HG03469 (cell line): ENCODE measurements at regions not wholly inside any gene's neighbourhood (a gene's known extent, or its start where the extent isn't known, plus 50 kb on each side); places are given as distances from the start of the nearest gene placed in this dataset.

Source experiments
- ATAC-seq: cut with Tn5 transposase; IDR thresholded peaks from one replicate; pipeline ENCODE4 v1.9.1; 2021; ENCODE audit warnings: mild to moderate bottlenecking, moderate library complexity, moderate number of reproducible peaks; ENCODE audit not compliant: unreplicated experiment

DNA sequence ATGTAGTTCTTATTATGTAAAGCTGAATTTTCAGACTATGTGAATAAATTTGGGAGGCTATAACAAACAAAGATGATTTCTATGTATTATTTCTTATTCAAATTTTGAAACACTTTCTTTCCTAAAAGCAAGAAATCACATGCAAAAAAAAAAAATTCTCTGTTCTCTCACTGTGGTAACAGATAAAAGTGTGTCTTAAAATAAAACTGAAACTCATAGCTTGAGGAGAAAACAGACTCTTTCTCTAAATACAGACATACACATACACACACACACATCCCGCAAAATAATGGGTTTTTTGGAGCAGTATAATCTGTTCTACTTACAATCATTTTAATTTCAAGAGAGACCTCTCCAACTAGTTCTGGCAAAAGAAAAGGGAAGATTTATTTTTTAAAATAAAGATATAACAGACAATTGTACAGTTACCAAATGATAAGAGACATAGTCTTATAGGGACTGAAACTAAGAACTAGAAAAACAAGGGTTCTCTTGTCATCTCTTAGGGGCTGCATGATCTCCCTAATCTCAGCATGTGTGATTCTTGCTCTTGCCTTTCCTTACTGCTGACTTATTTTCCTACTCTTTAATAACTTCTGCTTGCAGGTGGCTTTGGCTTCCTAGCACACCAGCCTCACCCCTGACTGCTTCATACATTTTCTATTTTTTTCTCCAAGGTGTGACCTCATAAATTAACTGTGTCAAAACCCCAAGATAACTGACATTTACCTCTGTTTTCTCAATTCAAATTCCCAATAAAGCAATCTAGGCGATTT lies 483.5 kb upstream of the POT1 start:
- no peak for ATAC-seq

DNA sequence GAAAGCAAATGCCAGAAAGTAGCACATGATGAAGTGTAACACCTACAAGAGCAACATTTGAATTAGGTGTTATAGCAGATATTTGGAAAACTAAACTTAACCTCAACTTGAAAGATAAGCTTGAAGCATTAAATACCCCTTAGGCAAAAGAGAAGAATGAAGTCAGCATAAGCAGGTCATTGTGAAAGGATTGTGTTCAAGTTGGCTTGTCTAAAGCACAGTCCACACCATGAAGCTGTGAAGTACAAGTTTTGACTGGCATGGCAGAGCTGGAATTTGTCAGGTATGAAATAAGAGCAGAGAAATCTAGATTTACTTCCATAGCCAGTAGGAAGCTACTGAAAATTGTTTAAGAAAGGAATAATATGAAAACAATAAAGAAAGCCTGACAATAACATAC lies 480.3 kb upstream of the POT1 start:
- no peak for ATAC-seq

DNA sequence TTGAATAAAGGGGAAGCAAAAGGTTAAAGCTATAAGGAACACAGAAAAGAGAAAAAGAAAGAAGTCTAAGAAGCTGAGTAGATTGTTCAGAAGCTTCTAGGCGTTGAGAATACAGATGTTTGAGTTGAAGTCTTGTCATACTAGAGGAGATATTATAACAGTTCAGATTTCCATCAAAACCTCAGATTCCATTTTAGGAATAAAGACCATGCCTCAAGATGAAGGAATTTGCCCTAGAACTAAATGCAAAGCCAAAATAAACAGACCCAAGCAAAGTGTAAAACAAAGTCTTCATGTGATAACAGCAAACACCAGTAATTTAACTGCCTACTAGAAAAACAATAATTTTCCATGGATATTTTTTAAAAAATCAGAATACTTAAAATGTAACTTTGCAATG lies 476.5 kb upstream of the POT1 start:
- no peak for ATAC-seq

DNA sequence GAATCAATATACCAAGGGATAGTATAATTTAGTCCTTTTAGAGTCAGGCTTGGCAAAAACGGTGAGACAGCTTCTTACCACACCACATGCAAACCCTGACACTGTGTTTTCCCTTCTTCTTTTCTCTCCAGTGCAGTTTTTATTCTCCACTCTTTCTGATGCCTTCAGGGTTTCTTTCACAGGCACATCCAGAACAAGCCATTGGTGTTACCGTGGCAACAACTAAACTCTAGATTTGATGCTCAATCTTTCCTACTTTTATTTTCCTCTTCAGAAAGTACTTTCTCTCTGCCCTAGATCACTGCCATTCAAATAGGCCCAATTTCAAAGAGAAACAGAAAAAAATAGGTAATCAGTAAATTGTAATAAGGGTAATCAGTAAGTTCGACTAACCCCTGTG lies 469.8 kb upstream of the POT1 start:
- no peak for ATAC-seq

DNA sequence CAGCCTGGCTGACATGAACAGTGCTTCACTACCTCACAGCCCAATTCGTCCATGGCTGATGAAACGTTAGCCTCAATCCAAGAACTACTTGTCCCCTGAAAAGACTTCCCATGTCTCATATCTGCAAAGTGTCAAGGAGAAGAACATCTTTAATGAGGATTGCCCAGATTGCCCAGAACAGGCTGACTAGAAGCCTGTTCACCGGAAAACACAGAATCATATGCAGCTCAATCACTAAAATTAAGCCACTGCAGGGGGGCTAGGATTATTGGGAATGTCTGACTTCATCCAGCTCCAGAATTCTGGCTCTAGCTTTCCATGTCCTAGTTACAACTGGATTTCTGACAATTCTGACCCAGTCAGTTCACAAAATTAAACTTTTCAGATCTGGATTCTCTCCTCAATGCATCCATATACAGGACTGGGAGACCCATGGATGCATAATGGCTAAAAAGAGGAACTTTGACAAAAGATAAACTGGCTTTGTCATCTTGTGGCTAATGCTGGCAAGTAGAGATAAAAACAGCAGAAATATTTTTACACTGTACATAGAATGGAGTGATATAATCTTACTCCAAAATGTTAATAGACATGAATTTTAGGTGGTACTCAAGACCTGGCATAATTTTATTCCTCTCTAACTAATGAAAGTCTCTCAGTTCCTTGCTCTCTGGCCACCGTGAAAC lies 467.0 kb upstream of the POT1 start:
- ATAC-seq, result no peak

DNA sequence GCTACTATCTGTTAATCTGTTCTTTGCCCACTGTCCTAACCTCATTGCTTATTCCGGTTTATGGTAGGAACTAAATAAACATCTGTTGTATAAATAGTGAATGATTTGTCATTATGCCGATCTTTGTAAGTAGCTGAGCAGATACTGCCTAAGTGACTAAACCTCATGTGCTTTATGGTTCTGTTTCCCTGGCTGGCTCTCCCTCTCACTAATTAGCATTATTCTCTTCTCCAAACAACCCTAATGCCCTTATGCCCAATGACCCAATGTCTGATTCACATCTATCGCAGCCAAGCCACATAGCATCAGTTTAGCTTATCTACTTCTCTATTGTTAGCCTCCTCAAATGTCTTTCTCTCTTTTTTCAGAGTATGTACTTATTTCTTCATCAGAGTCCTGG lies 462.3 kb upstream of the POT1 start:
- ATAC-seq, result no peak

DNA sequence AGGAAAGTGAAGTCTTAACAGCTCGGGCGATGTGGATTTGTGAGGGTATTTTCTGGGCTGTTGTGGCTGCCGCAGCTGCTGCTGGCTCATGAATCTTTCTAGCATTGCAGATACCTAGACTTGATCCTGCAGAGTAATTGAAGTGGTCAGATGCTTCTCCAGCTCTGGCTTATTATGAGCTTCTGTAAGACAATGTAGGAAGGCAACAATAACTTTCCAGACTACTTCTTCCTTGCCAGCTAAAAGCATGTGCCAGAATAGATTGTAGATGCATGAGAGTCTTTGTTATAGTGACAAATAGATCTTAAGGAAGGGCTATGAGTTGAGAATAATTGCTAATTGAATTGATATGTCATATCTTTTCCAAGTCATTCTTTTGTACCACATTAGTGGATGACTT lies 461.4 kb upstream of the POT1 start:
- no peak for ATAC-seq

DNA sequence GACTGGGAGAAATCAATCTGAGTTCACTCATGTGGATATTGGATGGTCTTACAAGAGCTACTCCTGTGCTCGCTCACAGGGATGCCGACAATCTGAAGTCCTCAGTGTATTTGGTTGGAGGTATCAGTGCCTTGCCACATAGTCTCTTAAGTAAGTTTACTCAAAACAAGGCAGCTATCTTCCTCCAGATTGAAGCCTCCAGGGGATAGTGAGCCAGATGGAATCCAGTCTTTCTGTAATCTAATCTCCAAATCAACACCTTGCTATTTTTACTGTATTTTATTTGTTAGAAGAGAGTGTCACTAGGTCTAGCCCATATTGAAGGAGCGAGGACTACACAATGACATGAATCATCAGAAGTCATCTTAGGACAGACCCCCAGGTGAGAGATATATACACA lies 456.6 kb upstream of the POT1 start:
- no peak for ATAC-seq

DNA sequence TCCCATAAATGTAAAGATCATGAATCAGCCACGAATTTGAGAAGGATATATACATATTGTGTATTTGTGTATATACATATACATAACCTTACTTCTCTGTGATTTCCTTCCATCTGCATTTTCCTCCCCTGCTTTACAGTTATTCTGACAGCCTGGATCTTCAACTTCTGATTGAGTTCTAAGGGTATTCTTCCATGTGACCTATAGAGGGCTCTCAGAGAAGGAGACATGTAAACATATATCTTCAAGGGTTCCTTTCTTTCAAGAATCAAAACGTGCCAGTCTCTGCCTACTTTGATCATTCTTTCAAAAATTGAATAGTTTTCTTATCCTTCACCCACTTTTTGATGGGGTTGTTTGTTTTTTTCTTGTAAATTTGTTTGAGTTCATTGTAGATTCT lies 453.7 kb upstream of the POT1 start:
- no peak for ATAC-seq

DNA sequence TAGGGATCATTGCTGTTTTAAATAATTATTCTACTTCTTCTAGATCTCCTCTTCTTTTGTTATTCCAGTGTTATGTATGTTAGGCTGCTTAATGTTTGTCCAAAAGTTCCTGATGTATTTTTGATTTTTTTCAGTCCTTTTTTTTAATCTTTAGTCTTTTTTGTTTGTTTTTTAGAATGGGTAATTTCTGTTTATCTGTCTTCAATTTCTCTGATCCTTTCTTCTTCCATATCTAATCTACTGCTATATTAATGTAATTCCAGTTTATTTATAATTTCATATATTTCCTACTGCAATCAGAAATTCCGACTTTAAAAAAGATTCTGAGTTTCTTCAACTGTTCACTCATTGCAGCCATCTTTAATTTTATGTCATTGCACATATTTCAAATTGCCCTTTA lies 452.8 kb upstream of the POT1 start:
- ATAC-seq, result no peak

DNA sequence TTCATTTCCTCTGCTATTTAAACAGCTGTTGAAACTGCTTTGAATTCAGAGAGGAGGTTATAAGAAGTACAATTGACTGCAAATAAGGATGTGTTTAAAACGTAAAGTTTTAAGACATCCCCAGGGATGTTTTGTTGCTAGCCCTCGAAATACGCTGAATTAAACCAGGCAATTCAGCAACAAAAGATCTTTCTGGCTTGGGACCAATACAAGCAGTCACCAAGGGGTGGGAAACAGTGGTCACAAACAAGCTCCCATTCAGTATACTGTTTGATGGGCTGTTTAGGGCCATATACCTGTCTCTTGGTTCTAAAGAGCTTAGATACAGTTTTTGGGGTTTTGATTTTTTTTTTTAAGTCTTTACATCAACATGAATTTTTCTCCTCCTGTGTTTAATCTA lies 446.3 kb upstream of the POT1 start:
- ATAC-seq, result no peak

DNA sequence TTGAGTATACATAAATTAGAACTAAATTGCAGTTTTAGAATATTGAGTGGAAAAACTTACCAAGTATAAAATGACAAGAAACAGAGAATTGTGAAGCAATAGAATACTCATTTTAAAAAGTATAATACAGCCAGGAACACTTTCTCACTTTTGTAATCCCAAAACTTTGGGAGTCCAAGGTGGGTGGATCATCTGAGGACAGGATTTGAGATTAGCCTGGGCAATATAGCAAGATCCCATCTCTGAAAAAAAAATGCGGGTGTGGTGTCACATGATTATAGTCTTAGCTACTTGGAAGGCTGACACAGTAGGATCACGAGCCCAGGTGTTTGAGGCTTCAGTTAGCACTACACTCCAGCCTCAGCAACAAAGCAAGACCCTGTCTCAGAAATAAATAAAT lies 440.9 kb upstream of the POT1 start:
- no peak for ATAC-seq

DNA sequence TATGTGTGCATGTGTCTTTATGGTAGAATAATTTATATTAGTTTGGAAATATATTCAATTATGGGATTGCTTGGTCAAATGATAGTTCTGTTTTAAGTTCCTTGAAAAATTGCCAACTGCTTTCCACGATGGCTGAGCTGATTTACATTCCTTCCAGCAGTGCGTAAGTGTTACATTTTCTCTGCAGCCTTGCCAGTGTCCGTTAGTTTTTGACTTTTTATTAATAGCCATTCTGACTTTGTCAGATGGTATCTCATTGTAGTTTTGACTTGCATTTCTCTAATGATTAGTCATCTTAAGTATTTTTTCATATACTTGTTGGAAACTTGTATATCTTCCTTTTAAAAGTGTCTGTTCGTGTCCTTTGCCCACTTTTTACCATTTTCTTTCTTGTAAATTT lies 434.2 kb upstream of the POT1 start:
- ATAC-seq, result no peak

DNA sequence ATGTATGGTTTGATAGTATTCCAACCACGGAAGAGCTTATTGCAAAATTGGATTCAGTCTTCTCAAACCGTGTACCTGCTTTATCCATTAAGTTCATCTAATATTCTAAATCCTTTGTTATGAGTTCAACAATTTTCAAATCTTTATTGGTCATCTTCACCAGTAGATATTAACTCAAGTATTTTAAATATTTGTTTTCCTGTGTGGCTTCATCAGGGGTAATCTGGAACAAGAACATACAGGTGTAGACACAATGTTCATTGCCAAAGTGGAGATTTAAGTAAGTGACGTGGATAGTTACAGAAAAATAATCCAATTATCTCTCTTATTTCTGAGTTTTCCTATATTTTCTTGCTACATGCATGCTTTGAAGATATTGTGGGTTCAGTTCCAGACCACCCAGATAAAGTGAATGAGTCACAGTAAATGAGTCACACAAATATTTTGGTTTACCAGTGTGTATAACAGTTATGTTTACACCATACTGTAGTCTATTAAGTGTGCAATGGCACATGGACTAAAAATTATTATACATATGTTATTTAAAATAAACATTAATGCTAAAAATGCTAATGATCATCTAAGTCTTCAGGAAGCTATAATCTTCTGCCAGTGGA lies 429.0 kb upstream of the POT1 start:
- no peak for ATAC-seq

DNA sequence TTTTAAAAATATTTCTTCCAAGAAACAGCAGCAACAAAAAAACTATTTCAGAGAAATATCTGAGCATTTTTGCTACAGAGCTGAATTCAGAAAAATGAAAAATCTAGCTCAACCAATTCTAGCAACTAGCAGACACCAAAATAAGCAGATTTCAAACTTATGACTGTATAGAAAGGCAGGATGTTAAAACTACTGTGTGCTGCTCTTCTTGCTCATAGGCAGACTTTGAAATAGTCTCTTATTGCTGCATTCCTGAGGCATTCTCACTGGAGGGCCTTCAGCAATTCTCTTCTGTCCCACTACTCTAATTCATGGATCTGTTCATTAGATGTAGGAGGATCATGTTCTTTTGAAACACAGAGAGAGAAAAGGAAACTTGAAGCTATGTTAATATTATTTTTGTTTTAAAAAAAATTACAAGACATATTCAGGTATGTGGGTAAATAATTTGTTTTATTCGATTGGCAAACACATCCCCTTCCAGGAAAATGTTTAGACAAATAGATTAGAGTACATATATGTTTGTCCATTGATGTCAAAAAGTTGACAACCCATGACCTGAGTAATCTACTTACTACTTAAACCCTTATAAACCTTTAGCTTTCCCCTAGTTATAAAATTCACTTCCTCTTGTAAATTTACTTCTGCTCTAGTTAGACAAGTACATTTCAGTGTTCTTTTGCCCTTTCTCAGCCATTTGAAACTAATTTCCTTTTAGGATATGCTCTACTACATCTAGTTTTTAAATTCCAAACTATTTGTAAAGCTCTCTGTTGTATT lies 428.2 kb upstream of the POT1 start:
- no peak for ATAC-seq

DNA sequence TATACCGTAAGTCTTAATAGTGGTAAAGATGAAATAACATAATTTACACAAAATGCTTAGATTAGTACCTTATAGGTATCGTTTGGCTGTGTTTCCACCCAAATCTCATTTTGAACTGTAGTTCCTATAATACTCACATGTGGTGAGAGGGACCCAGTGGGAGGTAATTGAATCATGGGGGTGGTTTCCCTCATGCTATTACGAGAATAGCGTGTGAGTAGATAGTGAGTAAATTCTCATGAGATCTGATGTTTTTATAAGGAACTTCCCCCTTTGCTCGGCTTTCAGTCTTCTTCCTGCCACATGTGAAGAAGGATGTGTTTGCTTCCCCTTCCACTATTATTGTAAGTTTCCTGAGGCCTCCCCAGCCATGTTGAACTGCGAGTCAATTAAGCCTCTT lies 426.3 kb upstream of the POT1 start:
- peak; percentile 77 for ATAC-seq

DNA sequence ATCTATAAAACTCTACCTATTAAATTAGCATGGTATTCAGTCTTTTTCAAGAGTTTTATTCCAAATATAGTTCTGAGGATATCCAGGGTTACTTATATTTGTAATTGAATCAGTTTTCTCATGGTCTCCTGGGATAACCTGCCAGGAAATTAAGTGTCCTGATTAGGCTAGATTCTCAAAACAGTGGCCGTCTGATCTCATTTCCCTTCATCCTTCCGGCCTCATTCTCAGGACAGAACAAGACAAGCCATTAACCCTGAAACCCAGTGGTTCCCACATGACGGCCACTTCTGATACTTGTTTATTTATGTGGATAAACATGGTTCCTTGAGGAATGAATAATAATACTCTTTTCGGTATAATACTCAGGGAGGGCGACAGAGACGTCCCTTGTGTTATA lies 417.6 kb upstream of the POT1 start:
- no peak for ATAC-seq

DNA sequence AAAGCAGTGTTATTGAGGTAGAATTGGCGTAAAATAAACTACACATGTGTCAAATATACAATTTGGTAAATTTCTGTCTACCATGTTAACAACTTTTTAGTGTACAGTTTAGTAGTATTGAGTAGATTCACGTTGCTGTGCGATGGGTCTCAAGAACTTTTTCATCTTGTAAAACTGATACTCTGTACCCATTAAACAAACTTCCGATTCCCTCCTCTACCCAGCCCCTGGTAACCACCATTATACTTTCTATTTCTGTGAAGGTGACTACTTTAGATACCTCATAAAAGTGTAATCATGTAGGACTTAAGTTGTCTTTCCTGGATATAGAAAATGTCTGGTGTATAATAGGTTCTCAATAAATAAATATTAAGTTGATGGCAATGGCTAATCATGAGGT lies 408.5 kb upstream of the POT1 start:
- no peak for ATAC-seq

DNA sequence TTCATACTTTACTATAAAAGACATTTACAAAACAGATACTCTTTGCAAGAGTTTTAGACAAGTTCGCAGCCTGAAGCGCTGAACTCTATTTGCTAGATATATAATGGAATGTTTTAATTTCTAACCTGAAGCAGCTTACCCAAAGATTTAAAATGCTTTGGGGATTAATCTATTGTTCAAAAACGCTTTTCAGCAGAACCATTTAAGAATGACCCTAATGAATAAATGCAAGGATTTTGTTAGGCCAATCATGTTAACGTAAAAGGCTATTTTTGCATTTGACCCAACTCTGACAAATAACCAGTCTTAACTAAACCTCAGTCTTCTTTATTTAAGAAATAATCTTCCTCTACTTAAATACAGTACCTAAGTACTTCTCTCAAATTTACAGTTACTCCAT lies 406.7 kb upstream of the POT1 start:
- ATAC-seq, result no peak

DNA sequence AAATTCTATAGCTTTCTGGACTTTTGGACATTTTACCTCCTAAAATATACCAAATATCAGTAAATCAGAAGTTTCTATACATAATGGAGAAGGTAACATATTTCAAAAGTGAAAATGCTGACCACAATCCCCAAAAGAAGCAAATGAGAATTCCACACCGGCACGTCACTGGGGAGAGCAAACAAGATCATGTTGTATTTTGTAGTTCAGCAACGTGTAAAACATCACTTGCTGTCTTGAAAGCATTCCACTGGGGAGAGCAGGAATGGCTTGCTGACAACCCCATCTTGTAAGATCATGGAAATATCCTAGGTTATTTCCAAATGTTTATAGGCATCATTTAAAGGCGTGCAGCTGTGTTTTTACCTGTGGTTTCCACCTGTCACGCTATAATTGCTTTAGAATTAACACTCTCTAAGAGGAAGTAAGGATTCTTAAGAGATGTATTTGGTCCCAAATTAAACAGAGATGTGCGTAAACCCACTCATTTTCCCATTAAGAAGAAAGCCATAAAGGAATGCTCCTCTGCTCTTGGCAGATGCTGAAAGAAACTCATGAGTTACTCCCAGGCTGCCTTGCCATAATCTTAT lies 397.1 kb upstream of the POT1 start:
- ATAC-seq, result no peak

DNA sequence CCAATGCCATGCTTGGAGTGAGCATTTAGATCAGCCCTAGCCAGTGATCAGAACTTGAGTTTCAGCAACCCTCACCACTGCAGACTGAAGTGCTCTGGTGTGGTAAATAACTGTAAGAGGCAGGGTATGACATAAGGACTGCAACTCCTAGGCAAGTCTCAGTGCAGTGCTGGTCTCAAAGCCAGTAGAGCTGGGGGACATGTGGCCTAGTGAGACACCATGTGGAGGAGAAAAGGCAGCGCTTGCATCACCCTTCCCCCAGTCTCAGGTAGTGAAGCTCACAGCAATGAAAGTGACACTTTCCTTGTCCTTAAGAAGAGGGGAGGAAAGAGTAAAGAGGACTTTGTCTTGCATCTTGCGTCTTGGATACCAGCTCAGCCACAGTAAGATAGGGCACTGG lies 386.8 kb upstream of the POT1 start:
- ATAC-seq, result peak; percentile 72
